ENCODE measurements at regions not wholly inside any gene's neighbourhood (a gene's known extent, or its start where the extent isn't known, plus 50 kb on each side); places are given as distances from the start of the nearest gene placed in this dataset.

DNA sequence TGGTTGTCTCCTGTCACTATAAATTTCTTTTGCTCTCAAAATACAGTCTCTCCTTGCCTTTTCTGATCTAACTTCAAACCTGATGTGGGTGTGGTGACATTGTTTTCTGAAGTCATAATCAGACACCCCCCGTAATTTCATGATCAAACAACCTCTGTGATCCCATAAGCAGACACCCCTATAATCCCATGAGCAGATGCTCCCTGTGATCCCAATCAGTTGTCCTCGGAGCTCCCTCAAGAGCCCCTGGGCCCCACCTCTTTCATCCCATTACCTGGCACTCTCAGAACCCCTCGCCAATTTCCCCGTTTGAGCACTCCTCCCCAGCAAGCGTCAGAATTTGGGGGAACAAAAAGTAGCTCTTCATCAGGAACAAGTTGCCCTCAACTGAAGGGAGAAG is 246.3 kb upstream of the FZD8 start:
- TF ChIP-seq, protein P1, sequence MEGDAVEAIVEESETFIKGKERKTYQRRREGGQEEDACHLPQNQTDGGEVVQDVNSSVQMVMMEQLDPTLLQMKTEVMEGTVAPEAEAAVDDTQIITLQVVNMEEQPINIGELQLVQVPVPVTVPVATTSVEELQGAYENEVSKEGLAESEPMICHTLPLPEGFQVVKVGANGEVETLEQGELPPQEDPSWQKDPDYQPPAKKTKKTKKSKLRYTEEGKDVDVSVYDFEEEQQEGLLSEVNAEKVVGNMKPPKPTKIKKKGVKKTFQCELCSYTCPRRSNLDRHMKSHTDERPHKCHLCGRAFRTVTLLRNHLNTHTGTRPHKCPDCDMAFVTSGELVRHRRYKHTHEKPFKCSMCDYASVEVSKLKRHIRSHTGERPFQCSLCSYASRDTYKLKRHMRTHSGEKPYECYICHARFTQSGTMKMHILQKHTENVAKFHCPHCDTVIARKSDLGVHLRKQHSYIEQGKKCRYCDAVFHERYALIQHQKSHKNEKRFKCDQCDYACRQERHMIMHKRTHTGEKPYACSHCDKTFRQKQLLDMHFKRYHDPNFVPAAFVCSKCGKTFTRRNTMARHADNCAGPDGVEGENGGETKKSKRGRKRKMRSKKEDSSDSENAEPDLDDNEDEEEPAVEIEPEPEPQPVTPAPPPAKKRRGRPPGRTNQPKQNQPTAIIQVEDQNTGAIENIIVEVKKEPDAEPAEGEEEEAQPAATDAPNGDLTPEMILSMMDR (IDR thresholded peaks at IDR 0.05; ENCODE audit: control insufficient read depth, insufficient read depth, low read depth, low read length, missing control alignments): no peak
- no peak overlapping the region for H3K4me3 ChIP-seq (ENCODE audit: control insufficient read depth, low read depth, low read length)
- no peak for DNase-seq (ENCODE audit: low read depth)

DNA sequence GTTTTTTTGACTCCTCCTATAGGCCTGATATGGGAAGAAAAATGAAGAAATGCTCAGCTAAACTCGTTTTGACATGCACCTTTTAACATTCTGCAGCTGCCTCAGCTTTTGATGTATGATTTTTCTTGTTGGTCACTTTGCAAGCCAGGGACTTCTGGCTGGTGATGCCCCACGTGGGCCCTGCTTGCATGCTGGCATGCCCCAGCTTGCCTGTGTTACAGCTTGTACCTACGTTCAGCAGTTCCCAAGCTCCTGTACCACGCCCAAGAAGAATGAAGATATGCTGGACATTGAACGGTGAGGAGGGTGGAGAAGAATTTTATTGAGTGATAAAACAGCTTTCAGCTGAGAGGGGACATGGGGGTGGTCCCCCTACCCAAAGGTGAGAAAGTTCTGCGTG is 245.6 kb upstream of the FZD8 start:
- no peak overlapping the region for H3K4me3 ChIP-seq (ENCODE audit: control insufficient read depth, low read depth, low read length)
- no peak for DNase-seq (ENCODE audit: low read depth)
- TF ChIP-seq, protein P1 (IDR thresholded peaks at IDR 0.05; ENCODE audit: control insufficient read depth, insufficient read depth, low read depth, low read length, missing control alignments): no peak

DNA sequence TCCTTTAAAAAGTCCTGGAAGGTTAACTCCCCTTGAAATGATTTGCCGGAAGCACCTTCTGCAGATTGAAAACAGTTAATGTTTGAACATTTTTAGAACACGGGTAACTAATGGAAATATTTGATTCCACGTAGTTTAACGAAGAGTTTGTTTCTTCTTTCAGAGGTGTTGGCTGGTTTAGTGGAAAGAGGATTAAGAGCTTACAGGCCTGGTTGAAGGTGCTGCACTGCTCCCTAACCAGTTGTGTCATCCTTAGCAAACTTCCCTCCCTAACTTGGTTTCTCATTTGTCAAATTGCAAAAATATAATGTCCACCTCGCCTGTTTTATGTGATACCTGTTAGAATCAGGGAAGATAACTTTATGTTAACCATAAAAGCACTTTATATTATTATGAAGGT is 243.0 kb upstream of the FZD8 start:
- no peak overlapping the region for H3K4me3 ChIP-seq (ENCODE audit: control insufficient read depth, low read depth, low read length)
- TF ChIP-seq, protein P1 (IDR thresholded peaks at IDR 0.05; ENCODE audit: control insufficient read depth, insufficient read depth, low read depth, low read length, missing control alignments): no peak
- DNase-seq (ENCODE audit: low read depth): no peak

DNA sequence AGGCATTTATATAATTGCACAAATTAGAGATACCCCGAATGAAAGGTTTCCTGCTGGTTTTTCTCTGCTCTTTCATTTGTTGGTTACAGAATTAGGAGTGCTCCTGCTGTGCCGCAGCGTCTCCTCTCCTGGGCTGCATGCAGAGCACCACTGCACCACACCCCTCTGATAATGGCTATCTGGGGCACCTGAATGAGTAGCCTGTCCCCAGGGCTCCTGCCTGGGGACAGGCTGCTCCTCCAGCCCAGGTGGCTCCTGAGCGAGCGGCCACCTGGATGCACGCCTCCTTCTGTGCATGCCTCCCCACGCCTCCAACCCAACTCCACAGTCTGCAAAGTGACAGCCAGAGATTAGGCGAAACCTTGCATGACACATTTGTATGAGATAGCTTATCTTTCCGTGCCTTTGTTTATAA is 242.6 kb upstream of the FZD8 start:
- TF ChIP-seq, protein P1 (IDR thresholded peaks at IDR 0.05; ENCODE audit: control insufficient read depth, insufficient read depth, low read depth, low read length, missing control alignments): no peak
- no peak for DNase-seq (ENCODE audit: low read depth)
- no peak overlapping the region for H3K4me3 ChIP-seq (ENCODE audit: control insufficient read depth, low read depth, low read length)

DNA sequence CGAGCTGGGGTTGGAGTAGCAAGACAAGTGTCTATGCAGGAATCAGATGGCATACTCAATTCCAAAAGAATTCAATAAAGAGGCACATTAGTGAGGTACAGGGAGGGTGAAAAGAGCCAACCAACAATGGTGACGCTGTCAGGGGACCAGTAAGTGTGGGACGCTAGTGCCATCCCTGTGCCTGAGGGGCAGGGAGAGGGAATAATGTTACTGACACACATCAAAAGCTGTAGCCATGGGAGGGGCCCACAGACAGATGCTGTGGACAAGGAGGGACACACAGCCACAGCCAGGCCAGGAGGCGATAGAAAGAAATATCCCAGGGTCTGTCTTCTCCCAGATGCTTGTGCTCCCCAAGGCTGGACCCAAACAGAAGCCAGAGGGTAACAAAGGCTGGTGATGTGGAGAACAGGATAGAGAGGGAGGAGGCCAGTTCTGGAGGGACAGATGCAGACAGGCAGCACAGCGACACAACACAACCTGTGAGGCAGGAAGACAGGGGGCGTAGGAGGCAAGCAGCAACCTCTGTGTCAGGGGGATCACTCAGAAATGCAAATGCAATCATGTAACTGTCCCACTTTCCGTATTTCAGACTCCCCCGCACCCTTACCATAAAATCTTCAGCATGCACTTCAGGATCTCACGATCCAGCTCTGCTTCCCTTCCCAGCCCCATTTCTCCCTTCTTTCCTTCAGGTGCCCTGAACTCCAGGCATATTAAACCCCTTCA is 240.5 kb upstream of the FZD8 start:
- TF ChIP-seq, protein P1 (IDR thresholded peaks at IDR 0.05; ENCODE audit: control insufficient read depth, insufficient read depth, low read depth, low read length, missing control alignments): no peak
- no peak for DNase-seq (ENCODE audit: low read depth)
- no peak overlapping the region for H3K4me3 ChIP-seq (ENCODE audit: control insufficient read depth, low read depth, low read length)

DNA sequence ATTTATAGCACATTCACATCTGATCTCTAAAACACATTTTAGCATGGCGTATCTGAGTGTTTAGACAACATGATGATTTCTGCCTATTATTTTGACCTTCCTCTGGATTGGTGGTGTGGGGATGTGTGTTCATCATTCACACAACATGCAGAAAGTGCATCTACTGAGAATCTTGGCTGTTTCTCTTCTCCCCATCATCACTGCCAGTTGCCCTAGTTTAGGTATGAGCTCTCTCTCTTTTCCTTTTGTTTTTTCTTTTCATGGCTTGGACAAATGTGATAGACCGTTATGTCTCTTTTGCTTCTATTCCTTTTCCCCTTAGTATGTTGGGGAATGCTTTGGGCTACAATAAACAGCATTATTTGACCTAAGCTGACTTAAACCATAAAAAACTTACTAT is 239.2 kb upstream of the FZD8 start:
- DNase-seq (ENCODE audit: low read depth): no peak
- TF ChIP-seq, protein P1 (IDR thresholded peaks at IDR 0.05; ENCODE audit: control insufficient read depth, insufficient read depth, low read depth, low read length, missing control alignments): no peak
- no peak overlapping the region for H3K4me3 ChIP-seq (ENCODE audit: control insufficient read depth, low read depth, low read length)
